ENCODE measurements at regions not wholly inside any gene's neighbourhood (a gene's known extent, or its start where the extent isn't known, plus 50 kb on each side); places are given as distances from the start of the nearest gene placed in this dataset.

- Histone ChIP-seq H3K36me3 (no peaks in the 10 kb centered on the region), H3K27ac (no peak overlapping the region), H3K27me3 (no peaks in the 10 kb centered on the region), H3K4me1 (ENCODE audit: insufficient read depth) (no peaks in the 10 kb centered on the region), H3K9me3 (no peaks in the 10 kb centered on the region), H3K4me3 (no peak overlapping the region)
- intact Hi-C loops (cut with DNase I), result no loop called here
- DNase-seq, result no peak
- TF ChIP-seq POLR2A (IDR thresholded peaks at IDR 0.05), result no peak
- no peak for TF ChIP-seq EP300 (IDR thresholded peaks at IDR 0.05)
- no peak for TF ChIP-seq CTCF (IDR thresholded peaks at IDR 0.05)
- WGBS, 3 donors, result 35 to 47% (median 41%) methylated on average over 2 of the region's 2 CpGs
These were observed 458.0 kb downstream of the ZNF385D start for GRCh38 chr3:21292971-21293370.

- TF ChIP-seq CTCF (IDR thresholded peaks at IDR 0.05) (no peak), EP300 (IDR thresholded peaks at IDR 0.05) (no peak), POLR2A (IDR thresholded peaks at IDR 0.05) (no peak)
- DNase-seq, result no peak
- intact Hi-C loops (cut with DNase I), result no loop called here
- 82 to 93% (median 85%) methylated on average over 1 of the region's 1 CpG for WGBS, 3 donors
- Histone ChIP-seq H3K27ac (no peak overlapping the region), H3K27me3 (no peaks in the 10 kb centered on the region), H3K36me3 (no peaks in the 10 kb centered on the region), H3K9me3 (no peaks in the 10 kb centered on the region), H3K4me3 (no peak overlapping the region), H3K4me1 (ENCODE audit: insufficient read depth) (no peaks in the 10 kb centered on the region)
These were observed 460.5 kb downstream of the ZNF385D start for GRCh38 chr3:21290557-21290956.

- Histone ChIP-seq H3K4me1 (ENCODE audit: insufficient read depth) (no peaks in the 10 kb centered on the region), H3K27me3 (no peaks in the 10 kb centered on the region), H3K36me3 (no peaks in the 10 kb centered on the region), H3K4me3 (no peak overlapping the region), H3K27ac (no peak overlapping the region), H3K9me3 (no peaks in the 10 kb centered on the region)
- no peak for TF ChIP-seq EP300 (IDR thresholded peaks at IDR 0.05)
- DNase-seq, result no peak
- intact Hi-C loops (cut with DNase I), result no loop called here
- WGBS, 3 donors, result 92 to 94% (median 93%) methylated on average over 2 of the region's 2 CpGs
These were observed 476.9 kb downstream of the ZNF385D start for GRCh38 chr3:21274079-21274571.

GRCh38 chr3:21273259-21274025 lies 477.6 kb downstream of the ZNF385D start:
- 6 to 10% (median 6%) methylated on average over 4 of the region's 4 CpGs for WGBS, 3 donors
- intact Hi-C loops (cut with DNase I), result no loop called here
- H3K27ac ChIP-seq, result no peak overlapping the region

More at GRCh38 chr3:21273259-21274025, 477.6 kb downstream of the ZNF385D start:
- no peaks in the 10 kb centered on the region for H3K27me3 ChIP-seq
- H3K4me3 ChIP-seq, result no peak overlapping the region
- DNase-seq, result no peak
- TF ChIP-seq EP300 (IDR thresholded peaks at IDR 0.05), result no peak
- no peak for TF ChIP-seq POLR2A (IDR thresholded peaks at IDR 0.05)
- TF ChIP-seq CTCF (IDR thresholded peaks at IDR 0.05), result no peak
- no peaks in the 10 kb centered on the region for H3K36me3 ChIP-seq
- no peaks in the 10 kb centered on the region for H3K4me1 ChIP-seq (ENCODE audit: insufficient read depth)
- no peaks in the 10 kb centered on the region for H3K9me3 ChIP-seq
